HL-60 (cell line): ENCODE measurements at regions not wholly inside any gene's neighbourhood (a gene's known extent, or its start where the extent isn't known, plus 50 kb on each side); places are given as distances from the start of the nearest gene placed in this dataset.

Source experiments
- DNase-seq, 2 experiments: peaks; one replicate each; pipeline ENCODE4 v3.0.0-alpha.2; 2010 to 2020; ENCODE audit warnings: low read depth in 1 of 2, low spot score in 1 of 2
- H3K27ac ChIP-seq: fragments of 250-450 bp; sonication (Bioruptor Pico); replicated peaks from 2 replicates; pipeline ENCODE4 v1.5.1; 2020; ENCODE audit warnings: mild to moderate bottlenecking, moderate library complexity
- H3K27me3 ChIP-seq: fragments of 250-450 bp; sonication (Bioruptor Pico); 2 replicates; pipeline ENCODE4 v1.5.1; 2021; ENCODE audit warnings: mild to moderate bottlenecking, moderate library complexity; ENCODE audit not compliant: insufficient read depth, poor library complexity, severe bottlenecking
- H3K4me3 ChIP-seq: replicated peaks from 2 replicates; pipeline ENCODE4 v1.5.1; 2011; ENCODE audit warnings: mild to moderate bottlenecking, control low read depth, low read length; ENCODE audit not compliant: insufficient read depth
- CTCF ChIP-seq: IDR thresholded peaks from one replicate; pipeline ENCODE4 v1.5.1; 2011; ENCODE audit warnings: low read length, control low read depth, inconsistent platforms; ENCODE audit not compliant: insufficient read depth
- GABPA ChIP-seq: IDR thresholded peaks from 2 replicates; pipeline ENCODE4 v1.6.1; 2012; ENCODE audit warnings: low read depth
- POLR2AphosphoS5 ChIP-seq: IDR thresholded peaks from 2 replicates; pipeline ENCODE4 v1.6.1; 2012; ENCODE audit warnings: low read depth
- SPI1 ChIP-seq: IDR thresholded peaks from 2 replicates; pipeline ENCODE4 v1.6.1; 2012; ENCODE audit warnings: low read depth, mild to moderate bottlenecking, borderline replicate concordance
- TF ChIP-seq, protein P1 (sequence below): IDR thresholded peaks from 2 replicates; pipeline ENCODE4 v1.6.1; 2012; ENCODE audit warnings: low read depth; ENCODE audit not compliant: insufficient replicate concordance

DNA sequence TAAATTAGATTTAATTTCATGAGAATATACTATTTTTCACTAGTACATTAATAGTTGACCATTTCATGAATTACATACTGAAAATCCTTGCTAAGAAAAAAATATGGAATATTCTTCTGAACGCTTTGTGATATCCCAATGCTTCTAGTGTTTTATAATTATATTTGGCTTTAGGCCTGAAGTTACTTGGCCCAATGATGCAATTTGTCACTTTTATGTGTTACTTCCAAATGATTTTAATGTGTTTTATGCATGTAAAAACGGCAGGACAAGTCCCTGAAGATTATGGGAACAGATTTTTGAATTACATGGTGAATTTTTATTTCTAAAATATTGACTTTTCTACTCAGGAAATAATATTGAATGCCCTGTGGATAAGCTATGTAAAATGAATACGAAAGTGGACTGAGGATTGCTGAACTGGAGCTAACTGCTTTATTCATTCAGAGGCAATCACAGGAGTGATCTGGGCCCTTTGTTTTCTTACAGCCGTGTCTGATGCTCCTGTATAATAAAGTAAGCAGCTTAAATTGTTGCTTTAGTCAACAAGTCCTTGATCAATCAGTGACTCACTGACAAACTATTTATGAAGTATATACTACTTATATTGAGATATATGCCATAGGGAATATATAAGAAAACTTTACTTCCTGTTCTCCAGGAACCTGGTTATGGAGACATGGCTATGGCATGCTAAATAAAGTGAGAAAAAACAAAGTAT lies 543.0 kb upstream of the RGS18 start:
- DNase-seq: no peak
- no peak for TF ChIP-seq SPI1
- TF ChIP-seq CTCF: no peak
- TF ChIP-seq POLR2AphosphoS5: no peak
- TF ChIP-seq, protein P1, sequence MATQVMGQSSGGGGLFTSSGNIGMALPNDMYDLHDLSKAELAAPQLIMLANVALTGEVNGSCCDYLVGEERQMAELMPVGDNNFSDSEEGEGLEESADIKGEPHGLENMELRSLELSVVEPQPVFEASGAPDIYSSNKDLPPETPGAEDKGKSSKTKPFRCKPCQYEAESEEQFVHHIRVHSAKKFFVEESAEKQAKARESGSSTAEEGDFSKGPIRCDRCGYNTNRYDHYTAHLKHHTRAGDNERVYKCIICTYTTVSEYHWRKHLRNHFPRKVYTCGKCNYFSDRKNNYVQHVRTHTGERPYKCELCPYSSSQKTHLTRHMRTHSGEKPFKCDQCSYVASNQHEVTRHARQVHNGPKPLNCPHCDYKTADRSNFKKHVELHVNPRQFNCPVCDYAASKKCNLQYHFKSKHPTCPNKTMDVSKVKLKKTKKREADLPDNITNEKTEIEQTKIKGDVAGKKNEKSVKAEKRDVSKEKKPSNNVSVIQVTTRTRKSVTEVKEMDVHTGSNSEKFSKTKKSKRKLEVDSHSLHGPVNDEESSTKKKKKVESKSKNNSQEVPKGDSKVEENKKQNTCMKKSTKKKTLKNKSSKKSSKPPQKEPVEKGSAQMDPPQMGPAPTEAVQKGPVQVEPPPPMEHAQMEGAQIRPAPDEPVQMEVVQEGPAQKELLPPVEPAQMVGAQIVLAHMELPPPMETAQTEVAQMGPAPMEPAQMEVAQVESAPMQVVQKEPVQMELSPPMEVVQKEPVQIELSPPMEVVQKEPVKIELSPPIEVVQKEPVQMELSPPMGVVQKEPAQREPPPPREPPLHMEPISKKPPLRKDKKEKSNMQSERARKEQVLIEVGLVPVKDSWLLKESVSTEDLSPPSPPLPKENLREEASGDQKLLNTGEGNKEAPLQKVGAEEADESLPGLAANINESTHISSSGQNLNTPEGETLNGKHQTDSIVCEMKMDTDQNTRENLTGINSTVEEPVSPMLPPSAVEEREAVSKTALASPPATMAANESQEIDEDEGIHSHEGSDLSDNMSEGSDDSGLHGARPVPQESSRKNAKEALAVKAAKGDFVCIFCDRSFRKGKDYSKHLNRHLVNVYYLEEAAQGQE: no peak
- TF ChIP-seq GABPA: no peak
- Histone ChIP-seq H3K4me3 (no peak overlapping the region), H3K27me3 (no peaks in the 10 kb centered on the region), H3K27ac (no peak overlapping the region)

DNA sequence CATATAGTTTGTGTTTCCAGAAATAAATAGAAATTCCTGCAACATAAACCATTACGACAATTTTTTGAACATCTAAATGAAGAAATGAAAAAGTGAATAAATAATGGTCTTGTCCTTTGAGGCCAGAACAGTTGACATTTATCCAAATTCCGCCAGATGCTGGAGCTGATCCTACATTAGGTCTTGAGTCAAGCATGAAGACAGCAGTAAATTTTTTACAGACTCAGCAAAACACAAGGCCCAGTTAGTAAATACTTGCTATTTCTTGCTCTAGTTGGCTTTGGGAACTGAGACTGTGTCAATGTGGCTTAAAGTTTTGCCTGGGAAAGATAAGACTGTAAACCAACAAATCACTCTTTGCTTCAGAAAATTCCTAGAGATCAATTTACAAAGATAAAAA lies 540.1 kb upstream of the RGS18 start:
- Histone ChIP-seq H3K27me3 (no peaks in the 10 kb centered on the region), H3K4me3 (no peak overlapping the region), H3K27ac (no peak overlapping the region)
- TF ChIP-seq GABPA: no peak
- TF ChIP-seq POLR2AphosphoS5: no peak
- TF ChIP-seq, protein P1: no peak
- no peak for TF ChIP-seq SPI1
- TF ChIP-seq CTCF: no peak
- no peak for DNase-seq

- no peak overlapping the region for H3K27ac ChIP-seq
- DNase-seq: peak in 1 of 2 experiments; percentile 7
- TF ChIP-seq, protein P1: no peak
- TF ChIP-seq CTCF (no peak), SPI1 (no peak), GABPA (no peak), POLR2AphosphoS5 (no peak)
- H3K27me3 ChIP-seq: no peaks in the 10 kb centered on the region
- H3K4me3 ChIP-seq: no peak overlapping the region
Observed at GRCh38 chr1:191620883-191621282, 537.4 kb upstream of the RGS18 start.
